T-helper 2 cell treated with Interferon-gamma antibody and Interleukin-4, amounts not matched to agents 5 μg/mL and 100 μg/mL, for 36 hours (primary cell): ENCODE measurements at regions not wholly inside any gene's neighbourhood (a gene's known extent, or its start where the extent isn't known, plus 50 kb on each side); places are given as distances from the start of the nearest gene placed in this dataset.

Experiments
- DNase-seq: peaks from one replicate; pipeline ENCODE4 v3.0.0; 2021; ENCODE audit warnings: low spot score
- H3K27ac Mint-ChIP-seq: one replicate; pipeline ENCODE4 v1.8.0; 2021; ENCODE audit warnings: mild to moderate bottlenecking, mixed read lengths
- H3K27me3 Mint-ChIP-seq: one replicate; pipeline ENCODE4 v1.8.0; 2021; ENCODE audit warnings: low read depth, mixed read lengths
- H3K36me3 Mint-ChIP-seq: one replicate; pipeline ENCODE4 v1.8.0; 2021; ENCODE audit warnings: low read depth, mixed read lengths
- H3K4me1 Mint-ChIP-seq: one replicate; pipeline ENCODE4 v1.8.0; 2021; ENCODE audit warnings: low read depth, mixed read lengths
- H3K4me3 Mint-ChIP-seq: one replicate; pipeline ENCODE4 v1.8.0; 2022; ENCODE audit warnings: mild to moderate bottlenecking, moderate library complexity, mixed read lengths
- H3K9me3 Mint-ChIP-seq: one replicate; pipeline ENCODE4 v1.8.0; 2021; ENCODE audit warnings: mixed read lengths

GRCh38 chr5:136720674-136721073 is 355.3 kb upstream of the TRPC7 start:
- H3K36me3 Mint-ChIP-seq = no peaks in the 10 kb centered on the region
- no peaks in the 10 kb centered on the region for H3K9me3 Mint-ChIP-seq
- H3K4me3 Mint-ChIP-seq = no peak overlapping the region
- no peaks in the 10 kb centered on the region for H3K4me1 Mint-ChIP-seq
- DNase-seq = no peak
- no peaks in the 10 kb centered on the region for H3K27me3 Mint-ChIP-seq
- H3K27ac Mint-ChIP-seq = no peak overlapping the region

- H3K4me1 Mint-ChIP-seq = no peaks in the 10 kb centered on the region
- H3K4me3 Mint-ChIP-seq = no peak overlapping the region
- no peak for DNase-seq
- no peaks in the 10 kb centered on the region for H3K27me3 Mint-ChIP-seq
- no peak overlapping the region for H3K27ac Mint-ChIP-seq
- no peaks in the 10 kb centered on the region for H3K36me3 Mint-ChIP-seq
- no peaks in the 10 kb centered on the region for H3K9me3 Mint-ChIP-seq
These were observed 352.6 kb upstream of the TRPC7 start for GRCh38 chr5:136717917-136718316.

GRCh38 chr5:136714286-136714685 is 348.9 kb upstream of the TRPC7 start:
- Mint-ChIP-seq H3K27me3 (no peaks in the 10 kb centered on the region), H3K27ac (no peak overlapping the region), H3K4me3 (no peak overlapping the region), H3K36me3 (no peaks in the 10 kb centered on the region), H3K4me1 (no peaks in the 10 kb centered on the region), H3K9me3 (no peaks in the 10 kb centered on the region)
- DNase-seq = no peak

- Mint-ChIP-seq H3K4me3 (no peak overlapping the region), H3K36me3 (no peaks in the 10 kb centered on the region), H3K9me3 (no peaks in the 10 kb centered on the region), H3K4me1 (no peaks in the 10 kb centered on the region), H3K27me3 (no peaks in the 10 kb centered on the region), H3K27ac (no peak overlapping the region)
- DNase-seq = no peak
These were observed 347.3 kb upstream of the TRPC7 start for GRCh38 chr5:136712628-136713027.

- H3K4me1 Mint-ChIP-seq = no peaks in the 10 kb centered on the region
- no peaks in the 10 kb centered on the region for H3K27me3 Mint-ChIP-seq
- no peak overlapping the region for H3K4me3 Mint-ChIP-seq
- H3K9me3 Mint-ChIP-seq = no peaks in the 10 kb centered on the region
- DNase-seq = no peak
- H3K27ac Mint-ChIP-seq = no peak overlapping the region
- no peaks in the 10 kb centered on the region for H3K36me3 Mint-ChIP-seq
These were observed 345.5 kb upstream of the TRPC7 start for GRCh38 chr5:136710834-136711233.

GRCh38 chr5:136703706-136704105 is 338.4 kb upstream of the TRPC7 start:
- H3K36me3 Mint-ChIP-seq = no peaks in the 10 kb centered on the region
- no peaks in the 10 kb centered on the region for H3K4me1 Mint-ChIP-seq
- no peaks in the 10 kb centered on the region for H3K9me3 Mint-ChIP-seq
- no peaks in the 10 kb centered on the region for H3K27me3 Mint-ChIP-seq
- no peak overlapping the region for H3K4me3 Mint-ChIP-seq
- DNase-seq = no peak
- H3K27ac Mint-ChIP-seq = no peak overlapping the region

- Mint-ChIP-seq H3K36me3 (no peaks in the 10 kb centered on the region), H3K4me1 (no peaks in the 10 kb centered on the region), H3K27me3 (no peaks in the 10 kb centered on the region), H3K4me3 (no peak overlapping the region), H3K9me3 (no peaks in the 10 kb centered on the region), H3K27ac (no peak overlapping the region)
- no peak for DNase-seq
These were observed 337.7 kb upstream of the TRPC7 start for GRCh38 chr5:136703036-136703435.

GRCh38 chr5:136701191-136701590 is 335.8 kb upstream of the TRPC7 start:
- Mint-ChIP-seq H3K36me3 (no peaks in the 10 kb centered on the region), H3K4me3 (no peak overlapping the region), H3K4me1 (no peaks in the 10 kb centered on the region), H3K9me3 (no peaks in the 10 kb centered on the region), H3K27me3 (no peaks in the 10 kb centered on the region), H3K27ac (no peak overlapping the region)
- DNase-seq = no peak

- Mint-ChIP-seq H3K4me1 (no peaks in the 10 kb centered on the region), H3K36me3 (no peaks in the 10 kb centered on the region), H3K27me3 (no peaks in the 10 kb centered on the region), H3K4me3 (no peak overlapping the region), H3K27ac (no peak overlapping the region), H3K9me3 (no peaks in the 10 kb centered on the region)
- DNase-seq = no peak
These were observed 334.3 kb upstream of the TRPC7 start for GRCh38 chr5:136699651-136700050.

- H3K9me3 Mint-ChIP-seq = no peaks in the 10 kb centered on the region
- no peak overlapping the region for H3K4me3 Mint-ChIP-seq
- H3K27me3 Mint-ChIP-seq = no peaks in the 10 kb centered on the region
- no peak overlapping the region for H3K27ac Mint-ChIP-seq
- H3K36me3 Mint-ChIP-seq = no peaks in the 10 kb centered on the region
- no peak for DNase-seq
- H3K4me1 Mint-ChIP-seq = no peaks in the 10 kb centered on the region
These were observed 333.6 kb upstream of the TRPC7 start for GRCh38 chr5:136698970-136699369.

- Mint-ChIP-seq H3K27ac (no peak overlapping the region), H3K27me3 (no peaks in the 10 kb centered on the region), H3K4me1 (no peaks in the 10 kb centered on the region), H3K36me3 (no peaks in the 10 kb centered on the region), H3K9me3 (peaks cover 7% of the 10 kb centered on the region), H3K4me3 (no peak overlapping the region)
- no peak for DNase-seq
These were observed 328.9 kb upstream of the TRPC7 start for GRCh38 chr5:136694258-136694657.

- Mint-ChIP-seq H3K27me3 (no peaks in the 10 kb centered on the region), H3K36me3 (no peaks in the 10 kb centered on the region), H3K4me1 (no peaks in the 10 kb centered on the region), H3K9me3 (peaks cover 21% of the 10 kb centered on the region), H3K27ac (no peak overlapping the region), H3K4me3 (no peak overlapping the region)
- DNase-seq = no peak
These were observed 324.2 kb upstream of the TRPC7 start for GRCh38 chr5:136689552-136689951.

GRCh38 chr5:136686192-136686872 is 321.0 kb upstream of the TRPC7 start:
- peaks cover 26% of the 10 kb centered on the region for H3K9me3 Mint-ChIP-seq
- no peak overlapping the region for H3K4me3 Mint-ChIP-seq
- no peak overlapping the region for H3K27ac Mint-ChIP-seq
- H3K36me3 Mint-ChIP-seq = no peaks in the 10 kb centered on the region
- H3K27me3 Mint-ChIP-seq = no peaks in the 10 kb centered on the region
- DNase-seq = no peak
- no peaks in the 10 kb centered on the region for H3K4me1 Mint-ChIP-seq

- no peak for DNase-seq
- Mint-ChIP-seq H3K9me3 (peaks cover 21% of the 10 kb centered on the region), H3K27ac (no peak overlapping the region), H3K4me3 (no peak overlapping the region), H3K4me1 (no peaks in the 10 kb centered on the region), H3K27me3 (no peaks in the 10 kb centered on the region), H3K36me3 (no peaks in the 10 kb centered on the region)
These were observed 317.6 kb upstream of the TRPC7 start for GRCh38 chr5:136682986-136683385.

GRCh38 chr5:136679233-136679632 is 313.9 kb upstream of the TRPC7 start:
- no peaks in the 10 kb centered on the region for H3K36me3 Mint-ChIP-seq
- H3K27me3 Mint-ChIP-seq = no peaks in the 10 kb centered on the region
- peaks cover 17% of the 10 kb centered on the region for H3K9me3 Mint-ChIP-seq
- no peak for DNase-seq
- H3K4me1 Mint-ChIP-seq = no peaks in the 10 kb centered on the region
- H3K27ac Mint-ChIP-seq = no peak overlapping the region
- no peak overlapping the region for H3K4me3 Mint-ChIP-seq
